GM20000 (cell line): ENCODE measurements at regions not wholly inside any gene's neighbourhood (a gene's known extent, or its start where the extent isn't known, plus 50 kb on each side); places are given as distances from the start of the nearest gene placed in this dataset.

Source experiments
- DNase-seq: peaks from one replicate; pipeline ENCODE4 v3.0.0; 2012; ENCODE audit warnings: low spot score
- TF ChIP-seq, protein P1 (sequence below): IDR thresholded peaks from 2 replicates; pipeline ENCODE4 v1.5.1; 2012; ENCODE audit warnings: mild to moderate bottlenecking, control low read depth; ENCODE audit errors: extremely low read depth, missing control alignments

DNA sequence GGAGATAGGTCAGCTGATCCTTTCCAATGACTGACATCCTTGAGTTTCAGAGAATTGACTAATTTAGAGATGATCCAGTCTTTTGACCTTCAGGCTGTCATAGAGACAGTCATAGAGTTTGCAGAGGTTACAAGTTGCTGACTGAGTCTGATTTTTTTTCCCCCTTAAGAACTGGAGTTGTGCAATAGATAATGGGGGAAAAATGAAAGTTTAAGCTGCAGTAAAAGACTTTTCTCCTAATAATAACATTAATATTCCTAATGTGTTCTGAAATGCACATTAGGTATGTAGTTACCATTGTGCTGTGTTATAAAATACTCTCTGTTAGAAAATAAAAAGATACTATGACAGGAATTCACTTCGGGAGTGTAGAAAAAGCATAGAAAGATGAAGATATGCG lies 876.9 kb upstream of the RAG2 start:
- DNase-seq, result no peak
- TF ChIP-seq, protein P1, sequence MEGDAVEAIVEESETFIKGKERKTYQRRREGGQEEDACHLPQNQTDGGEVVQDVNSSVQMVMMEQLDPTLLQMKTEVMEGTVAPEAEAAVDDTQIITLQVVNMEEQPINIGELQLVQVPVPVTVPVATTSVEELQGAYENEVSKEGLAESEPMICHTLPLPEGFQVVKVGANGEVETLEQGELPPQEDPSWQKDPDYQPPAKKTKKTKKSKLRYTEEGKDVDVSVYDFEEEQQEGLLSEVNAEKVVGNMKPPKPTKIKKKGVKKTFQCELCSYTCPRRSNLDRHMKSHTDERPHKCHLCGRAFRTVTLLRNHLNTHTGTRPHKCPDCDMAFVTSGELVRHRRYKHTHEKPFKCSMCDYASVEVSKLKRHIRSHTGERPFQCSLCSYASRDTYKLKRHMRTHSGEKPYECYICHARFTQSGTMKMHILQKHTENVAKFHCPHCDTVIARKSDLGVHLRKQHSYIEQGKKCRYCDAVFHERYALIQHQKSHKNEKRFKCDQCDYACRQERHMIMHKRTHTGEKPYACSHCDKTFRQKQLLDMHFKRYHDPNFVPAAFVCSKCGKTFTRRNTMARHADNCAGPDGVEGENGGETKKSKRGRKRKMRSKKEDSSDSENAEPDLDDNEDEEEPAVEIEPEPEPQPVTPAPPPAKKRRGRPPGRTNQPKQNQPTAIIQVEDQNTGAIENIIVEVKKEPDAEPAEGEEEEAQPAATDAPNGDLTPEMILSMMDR, result no peak

DNA sequence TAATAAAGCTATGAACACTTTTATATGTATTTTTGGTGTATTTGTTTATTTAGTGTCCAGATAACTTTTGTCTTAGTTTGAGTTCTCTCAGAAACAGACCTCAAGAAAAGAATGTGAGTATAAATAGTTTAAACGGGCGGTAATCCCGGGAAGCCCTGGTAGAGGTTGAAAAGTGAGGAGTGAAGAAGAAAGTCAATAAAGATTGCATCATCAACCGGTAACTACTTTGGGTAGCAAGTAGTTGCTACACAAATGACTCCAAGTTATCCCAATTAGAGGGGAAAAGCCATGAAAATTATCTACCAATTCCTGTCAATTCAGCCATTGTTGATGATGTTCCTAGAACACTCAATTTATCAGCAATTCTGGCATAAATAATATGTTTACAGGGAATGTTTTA lies 870.3 kb upstream of the RAG2 start:
- no peak for DNase-seq
- TF ChIP-seq, protein P1, result no peak

DNA sequence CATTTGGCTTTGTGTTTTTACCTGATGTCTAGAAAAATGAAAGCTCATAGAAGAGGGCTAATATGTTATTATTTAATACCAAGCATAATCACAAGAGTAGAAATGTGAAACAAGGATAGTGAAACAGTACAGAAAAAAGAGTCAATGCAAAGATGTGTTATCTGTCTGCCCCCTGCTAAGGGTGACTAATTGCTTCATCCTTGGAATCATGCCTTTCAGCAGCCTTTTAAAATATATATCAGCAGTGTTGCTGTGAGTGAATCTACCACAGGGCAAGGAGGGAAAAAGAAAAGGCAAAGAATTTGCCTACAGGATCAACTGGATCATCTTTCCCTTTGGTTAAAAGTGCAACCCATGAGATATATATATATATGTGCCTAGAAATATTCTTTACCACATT lies 867.2 kb upstream of the RAG2 start:
- DNase-seq, result no peak
- TF ChIP-seq, protein P1, result no peak

DNA sequence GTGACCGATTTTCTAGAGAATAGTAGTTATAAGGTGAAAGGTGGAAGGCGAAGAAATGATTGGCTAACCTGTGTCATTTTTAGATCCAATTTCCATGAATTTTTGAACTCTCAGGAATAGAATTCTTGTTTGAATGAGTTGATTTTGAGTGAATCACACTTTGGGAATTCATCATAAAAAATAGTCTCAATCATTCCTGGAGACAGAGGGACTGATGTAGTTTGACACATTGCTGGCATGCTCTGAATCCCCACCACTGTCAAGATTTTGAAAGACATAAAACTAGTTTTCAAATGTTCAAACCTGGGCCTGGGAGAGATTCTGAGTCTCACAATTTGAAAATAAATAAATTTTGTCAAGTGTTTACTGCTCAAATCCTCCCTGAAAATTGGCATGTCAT lies 861.4 kb upstream of the RAG2 start:
- no peak for DNase-seq
- TF ChIP-seq, protein P1, result no peak

DNA sequence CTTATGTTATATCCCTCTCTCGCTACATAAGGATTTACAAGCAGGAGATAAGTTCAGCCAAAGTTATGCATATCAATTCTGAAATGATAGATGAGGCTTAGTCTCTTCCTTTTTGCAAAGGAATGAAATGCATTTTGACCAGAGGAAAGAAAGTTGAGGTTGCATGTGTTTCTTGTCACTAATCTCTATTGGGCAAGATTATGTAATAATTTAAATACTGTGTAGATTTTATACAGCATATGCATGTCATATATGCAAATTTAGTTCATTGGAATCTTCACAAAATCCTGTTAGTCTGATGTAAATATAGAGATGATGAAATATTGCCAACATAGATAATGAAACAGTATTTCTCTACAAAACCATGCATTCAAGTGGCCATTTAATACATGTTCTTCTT lies 858.7 kb upstream of the RAG2 start:
- no peak for DNase-seq
- TF ChIP-seq, protein P1, result no peak

DNA sequence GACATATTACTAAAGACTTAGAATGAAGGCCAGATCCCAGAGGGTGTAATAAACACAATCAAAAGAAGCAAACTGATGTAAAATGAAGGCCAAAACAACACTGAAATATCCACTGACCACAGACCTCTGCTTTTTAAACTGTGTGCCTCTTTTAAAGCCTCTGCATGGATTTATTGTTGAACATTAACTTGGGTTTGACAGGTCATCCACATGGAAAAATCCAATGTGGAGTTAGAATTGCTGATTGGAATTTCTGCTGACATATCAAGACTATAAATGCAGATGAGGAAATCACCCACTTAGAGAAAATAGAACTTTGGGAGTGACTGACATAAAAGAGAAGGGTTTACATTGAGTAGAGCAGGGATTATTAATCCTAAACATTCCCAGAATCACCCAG lies 853.9 kb upstream of the RAG2 start:
- TF ChIP-seq, protein P1, result no peak

DNA sequence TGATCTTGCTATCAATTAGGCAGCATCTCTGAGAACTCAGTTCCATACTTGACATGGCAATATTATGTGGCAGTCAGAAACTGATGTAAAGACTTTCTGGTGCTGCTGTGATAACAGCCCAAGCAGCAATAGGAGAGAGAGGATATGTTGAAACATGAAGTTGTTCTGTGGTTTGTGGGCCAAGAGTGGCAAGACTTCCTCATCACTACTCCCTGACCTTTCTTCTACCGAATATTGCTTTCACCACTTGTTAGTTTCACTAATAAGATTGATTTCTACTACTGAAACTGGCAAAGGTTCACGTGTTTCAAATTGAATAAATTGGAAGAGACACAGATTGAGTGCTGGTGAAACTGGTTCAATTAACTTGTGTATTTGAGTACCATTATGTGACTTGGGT lies 852.6 kb upstream of the RAG2 start:
- no peak for DNase-seq

More for the DNA sequence above, 853.9 kb upstream of the RAG2 start:
- no peak for DNase-seq

More for the DNA sequence above, 852.6 kb upstream of the RAG2 start:
- TF ChIP-seq, protein P1, result no peak
